ENCODE measurements at regions not wholly inside any gene's neighbourhood (a gene's known extent, or its start where the extent isn't known, plus 50 kb on each side); places are given as distances from the start of the nearest gene placed in this dataset.

DNA sequence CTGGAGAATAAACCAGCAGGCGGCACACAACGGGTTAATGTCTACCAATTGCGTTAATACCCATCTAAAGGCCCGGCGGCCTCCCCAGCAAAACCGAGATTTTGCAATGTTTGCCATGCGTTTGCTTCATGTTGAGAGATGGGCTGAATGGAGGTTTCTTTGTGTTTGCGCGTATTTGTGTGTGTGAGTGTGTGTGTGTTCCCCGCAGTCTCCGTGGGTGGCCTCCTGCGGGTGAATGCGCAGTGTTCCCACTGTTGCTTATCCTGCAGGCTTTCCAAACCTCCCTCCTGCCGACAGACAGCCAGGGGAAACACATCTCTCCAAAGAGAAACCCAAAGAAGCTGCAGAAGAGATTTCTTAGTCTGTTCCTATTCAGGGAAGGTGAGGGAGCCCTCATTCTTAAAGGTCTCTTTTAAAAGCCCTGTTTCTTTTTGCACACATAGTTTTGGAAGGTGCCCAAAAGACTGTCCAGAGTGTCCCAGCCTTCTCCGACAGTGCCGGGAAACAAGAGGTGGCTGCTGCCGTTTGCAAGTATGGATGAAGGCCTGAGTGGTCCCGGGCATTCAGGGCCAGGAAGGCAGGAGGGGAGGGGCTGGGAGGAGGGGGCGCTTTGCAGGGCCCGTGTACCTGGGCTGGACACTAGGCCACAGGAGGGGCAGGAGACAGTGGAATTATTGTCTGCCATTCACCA is 103.8 kb upstream of the ERCC6L2 start:
- DNase-seq, result no peak
- H3K4me3 ChIP-seq, result no peak overlapping the region
- H3K27me3 ChIP-seq, result no peaks in the 10 kb centered on the region
- no peaks in the 10 kb centered on the region for H3K36me3 ChIP-seq
- no peaks in the 10 kb centered on the region for H3K9me3 ChIP-seq

DNA sequence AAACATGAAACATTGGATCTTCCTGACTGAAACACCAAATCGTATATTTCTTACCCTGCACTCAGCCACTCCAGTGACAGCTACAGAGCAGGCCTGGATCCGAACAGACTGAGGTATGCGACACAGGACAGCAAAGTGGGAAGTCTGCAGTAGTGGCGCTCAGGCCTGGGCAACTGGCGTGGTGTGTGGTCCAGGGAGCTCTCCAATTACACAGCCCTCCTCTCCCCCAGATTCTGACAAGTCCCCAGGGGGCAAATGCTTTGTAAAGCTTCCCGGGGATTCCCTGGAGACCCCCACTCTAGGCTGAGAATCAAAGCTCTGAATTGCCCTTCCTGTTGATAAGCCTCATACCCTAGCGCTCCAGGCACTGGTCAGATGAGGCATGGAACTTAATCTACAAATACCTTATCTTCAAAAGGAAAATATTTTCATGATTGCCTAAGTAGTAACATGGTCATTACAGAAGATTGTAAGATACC is 104.8 kb upstream of the ERCC6L2 start:
- DNase-seq, result no peak
- no peaks in the 10 kb centered on the region for H3K27me3 ChIP-seq
- H3K36me3 ChIP-seq, result no peaks in the 10 kb centered on the region
- H3K9me3 ChIP-seq, result no peaks in the 10 kb centered on the region
- no peak overlapping the region for H3K4me3 ChIP-seq

DNA sequence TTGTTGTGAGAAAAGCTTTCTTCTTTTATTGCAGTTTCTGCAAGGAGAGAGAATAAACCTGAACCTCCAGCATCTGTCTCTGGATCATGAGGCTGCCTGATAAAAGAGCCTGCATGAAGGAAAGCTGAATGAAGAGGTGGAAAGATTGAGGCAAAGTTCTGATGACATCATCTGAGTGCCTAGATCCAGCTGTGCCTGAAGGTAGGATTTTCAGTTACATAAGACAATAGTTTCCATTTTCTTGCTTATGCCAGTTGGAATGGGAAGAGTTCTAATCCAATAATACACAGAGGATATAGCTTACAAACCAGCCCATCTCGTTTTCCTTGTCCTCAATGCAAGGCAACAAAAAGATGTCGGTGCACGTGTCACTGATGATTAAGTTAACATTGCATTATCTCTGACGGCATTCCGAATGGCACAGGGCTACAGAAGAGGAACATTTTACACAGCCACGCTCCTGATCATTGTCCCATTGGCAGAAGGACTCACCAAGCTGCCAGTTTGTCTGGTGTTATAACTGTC is 105.5 kb upstream of the ERCC6L2 start:
- Histone ChIP-seq H3K9me3 (no peaks in the 10 kb centered on the region), H3K4me3 (no peak overlapping the region), H3K27me3 (no peaks in the 10 kb centered on the region), H3K36me3 (no peaks in the 10 kb centered on the region)
- DNase-seq, result no peak

DNA sequence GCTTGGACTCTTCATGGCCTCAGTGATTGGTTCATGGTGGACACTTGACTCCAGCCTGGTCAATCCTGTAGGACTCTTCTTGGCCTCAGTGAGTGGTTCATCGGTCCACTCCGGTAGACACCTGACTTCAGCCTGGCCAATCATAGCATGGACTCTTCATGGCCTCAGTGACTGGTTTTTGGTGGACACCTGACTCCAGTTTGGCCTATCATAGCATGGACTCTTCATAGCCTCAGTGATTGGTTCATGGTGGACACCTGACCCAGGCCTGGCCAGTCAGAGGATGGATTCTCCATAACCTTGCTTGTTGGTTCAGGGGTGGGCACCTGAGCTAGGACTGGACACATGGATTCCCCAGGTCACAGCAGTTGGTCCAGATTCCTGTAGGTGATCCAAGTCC is 106.0 kb upstream of the ERCC6L2 start:
- Histone ChIP-seq H3K9me3 (no peaks in the 10 kb centered on the region), H3K4me3 (no peak overlapping the region), H3K36me3 (no peaks in the 10 kb centered on the region), H3K27me3 (no peaks in the 10 kb centered on the region)
- no peak for DNase-seq

DNA sequence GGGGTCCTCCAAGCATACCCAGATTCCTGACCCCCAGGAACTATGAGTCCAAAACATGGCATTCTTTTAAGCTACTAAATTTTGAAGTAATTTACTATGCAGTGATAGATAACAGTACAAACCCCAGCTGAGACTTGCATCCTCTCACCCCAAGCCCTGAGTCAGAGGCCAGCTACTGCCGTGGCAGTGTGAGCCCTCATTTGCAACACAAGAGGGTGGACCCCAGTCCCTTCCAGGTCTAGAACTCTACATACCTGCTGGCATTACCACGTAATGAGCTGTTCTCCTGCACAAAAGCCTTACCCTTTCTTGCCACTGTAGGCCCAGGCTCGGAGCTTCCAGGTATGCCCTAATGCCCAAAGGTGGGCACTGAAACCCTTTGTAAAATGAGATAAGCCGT is 108.6 kb upstream of the ERCC6L2 start:
- DNase-seq, result no peak
- H3K4me3 ChIP-seq, result no peak overlapping the region
- no peaks in the 10 kb centered on the region for H3K27me3 ChIP-seq
- no peaks in the 10 kb centered on the region for H3K9me3 ChIP-seq
- no peaks in the 10 kb centered on the region for H3K36me3 ChIP-seq

DNA sequence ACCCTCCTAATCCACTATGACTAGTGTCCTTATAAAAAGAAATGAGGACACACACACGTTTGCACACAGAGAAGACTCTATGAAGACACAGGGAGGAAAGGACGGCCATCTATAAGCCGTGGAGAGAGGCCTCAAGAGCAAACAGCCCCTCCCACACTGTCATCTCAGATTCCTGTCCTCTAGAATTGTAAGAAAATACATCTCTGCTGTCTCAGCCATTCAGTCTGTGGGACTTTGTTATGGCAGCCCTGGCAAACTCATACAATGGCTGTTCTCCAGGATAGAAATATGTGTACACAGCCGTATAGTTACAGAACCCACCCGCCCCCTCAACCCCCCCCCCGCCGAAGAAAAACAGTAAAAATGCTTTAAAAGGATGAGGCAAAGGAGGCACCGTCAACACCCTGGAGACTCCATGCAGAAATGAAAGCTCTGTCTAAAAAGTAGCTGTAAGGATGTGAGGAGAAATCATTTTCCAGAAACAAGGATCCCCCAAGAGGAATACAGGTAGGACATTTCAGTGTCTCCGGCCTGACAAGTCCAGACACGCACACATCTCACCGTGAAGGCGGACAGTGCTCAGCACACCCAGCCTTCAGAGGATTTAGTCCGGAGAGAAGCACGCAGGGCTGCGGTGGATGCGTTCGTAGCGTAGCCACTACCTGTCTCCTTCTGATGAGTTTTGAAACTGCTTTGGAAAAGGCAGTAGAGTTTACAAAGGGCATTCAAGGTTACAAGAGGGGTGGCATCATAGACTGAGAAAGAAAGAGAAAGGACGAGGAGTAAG is 110.8 kb upstream of the ERCC6L2 start:
- Histone ChIP-seq H3K27me3 (no peaks in the 10 kb centered on the region), H3K9me3 (no peaks in the 10 kb centered on the region), H3K4me3 (no peak overlapping the region), H3K36me3 (no peaks in the 10 kb centered on the region)
- DNase-seq, result no peak

DNA sequence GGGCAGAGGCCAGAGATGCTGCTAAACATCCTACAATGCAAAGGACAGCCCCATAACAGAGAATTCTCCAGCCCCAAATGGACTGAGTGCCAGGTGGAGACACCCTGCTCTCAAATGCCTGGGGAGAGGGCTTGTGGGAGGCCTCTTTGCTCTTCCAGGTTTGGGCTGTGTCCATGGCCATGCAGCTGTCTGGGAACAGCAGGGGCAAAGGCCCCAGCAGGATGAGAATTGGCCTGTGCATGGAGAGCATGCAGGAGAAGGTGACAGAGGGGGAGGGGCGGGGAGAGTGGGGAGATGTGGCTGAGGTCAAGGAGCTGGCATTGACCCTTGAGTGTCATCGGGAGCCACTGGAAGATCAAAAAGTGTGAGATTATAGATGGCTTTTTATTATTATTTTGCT is 111.5 kb upstream of the ERCC6L2 start:
- Histone ChIP-seq H3K27me3 (no peaks in the 10 kb centered on the region), H3K9me3 (no peaks in the 10 kb centered on the region), H3K4me3 (no peak overlapping the region), H3K36me3 (no peaks in the 10 kb centered on the region)
- DNase-seq, result no peak

DNA sequence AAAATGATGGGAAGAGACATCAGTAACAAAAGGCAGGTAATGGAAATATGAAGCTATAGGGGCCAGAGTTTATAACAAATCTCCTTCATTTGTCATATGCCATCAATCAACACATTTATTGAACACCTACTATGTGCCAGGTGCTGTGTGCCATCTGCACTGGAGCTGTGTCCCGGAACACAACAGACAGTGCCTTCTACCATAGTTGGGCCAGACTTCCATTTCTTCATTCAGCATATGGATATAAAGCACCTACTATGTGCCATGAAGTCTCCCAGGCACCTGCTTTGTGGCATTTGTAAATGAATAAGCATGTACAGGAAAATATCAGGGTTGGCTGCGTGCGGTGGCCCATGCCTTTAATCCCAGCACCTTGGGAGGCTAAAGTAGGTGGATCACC is 112.5 kb upstream of the ERCC6L2 start:
- no peaks in the 10 kb centered on the region for H3K27me3 ChIP-seq
- no peak for DNase-seq
- no peaks in the 10 kb centered on the region for H3K9me3 ChIP-seq
- no peak overlapping the region for H3K4me3 ChIP-seq
- H3K36me3 ChIP-seq, result no peaks in the 10 kb centered on the region

DNA sequence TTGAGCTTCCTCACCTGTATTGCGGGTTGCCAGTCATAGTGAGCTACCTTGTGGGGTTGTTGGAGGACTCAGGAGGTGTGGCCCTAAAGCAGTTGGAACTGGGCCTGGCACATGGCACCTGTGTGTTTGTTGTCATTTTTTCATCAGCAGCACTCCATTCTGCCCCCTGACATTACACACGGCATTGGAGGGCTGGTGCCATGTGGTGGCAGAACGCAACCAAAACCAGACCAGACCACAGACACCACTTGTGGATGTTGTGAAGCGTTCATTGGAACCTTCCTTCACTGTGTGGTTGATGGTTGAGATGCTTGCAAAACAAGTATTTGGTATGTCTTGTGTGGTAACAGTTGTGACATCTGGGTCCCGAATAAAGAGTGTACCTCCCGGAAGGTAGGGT is 113.2 kb upstream of the ERCC6L2 start:
- Histone ChIP-seq H3K4me3 (no peak overlapping the region), H3K36me3 (no peaks in the 10 kb centered on the region), H3K9me3 (no peaks in the 10 kb centered on the region), H3K27me3 (no peaks in the 10 kb centered on the region)
- no peak for DNase-seq

DNA sequence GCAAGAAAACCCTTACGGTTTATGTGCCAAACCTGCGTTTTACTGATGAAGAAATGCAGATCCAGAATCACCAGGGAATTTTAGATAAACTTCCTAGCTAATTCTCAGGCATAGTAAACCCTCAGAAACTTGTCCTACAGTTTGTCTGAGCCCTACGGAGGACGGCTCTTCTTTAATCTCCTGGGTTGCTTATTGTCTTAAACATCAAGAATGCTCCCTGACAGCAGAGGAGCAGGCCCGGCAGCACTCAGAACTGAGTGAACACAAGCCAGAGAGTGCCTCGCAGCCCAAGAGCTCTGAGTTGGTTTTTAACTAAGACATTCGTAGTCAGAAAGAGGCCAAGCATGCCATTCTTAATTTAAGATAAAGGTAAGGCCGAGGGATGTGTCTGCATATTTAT is 114.7 kb upstream of the ERCC6L2 start:
- Histone ChIP-seq H3K9me3 (no peaks in the 10 kb centered on the region), H3K27me3 (no peaks in the 10 kb centered on the region), H3K36me3 (no peaks in the 10 kb centered on the region), H3K4me3 (no peak overlapping the region)
- DNase-seq, result no peak

DNA sequence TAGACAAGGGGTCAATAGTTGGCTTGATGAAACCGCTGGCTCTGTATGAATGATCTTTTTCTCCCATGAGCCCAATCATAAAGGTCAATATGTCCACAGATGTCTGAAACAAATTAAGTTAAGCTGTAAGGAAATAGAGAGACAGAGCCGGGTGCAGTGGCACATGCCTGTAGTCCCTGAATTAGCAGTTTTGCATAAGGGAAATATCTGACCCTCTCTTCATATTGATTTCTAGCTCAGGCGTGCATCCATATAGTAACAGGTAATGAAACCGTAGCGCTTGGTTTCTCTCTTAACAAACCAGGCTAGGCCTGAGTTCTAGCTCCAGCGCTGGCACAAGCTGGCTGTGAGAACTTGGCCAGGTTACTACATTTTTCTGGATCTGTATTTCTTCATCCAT is 118.1 kb upstream of the ERCC6L2 start:
- Histone ChIP-seq H3K27me3 (no peaks in the 10 kb centered on the region), H3K9me3 (no peaks in the 10 kb centered on the region), H3K36me3 (no peaks in the 10 kb centered on the region), H3K4me3 (no peak overlapping the region)
- no peak for DNase-seq

DNA sequence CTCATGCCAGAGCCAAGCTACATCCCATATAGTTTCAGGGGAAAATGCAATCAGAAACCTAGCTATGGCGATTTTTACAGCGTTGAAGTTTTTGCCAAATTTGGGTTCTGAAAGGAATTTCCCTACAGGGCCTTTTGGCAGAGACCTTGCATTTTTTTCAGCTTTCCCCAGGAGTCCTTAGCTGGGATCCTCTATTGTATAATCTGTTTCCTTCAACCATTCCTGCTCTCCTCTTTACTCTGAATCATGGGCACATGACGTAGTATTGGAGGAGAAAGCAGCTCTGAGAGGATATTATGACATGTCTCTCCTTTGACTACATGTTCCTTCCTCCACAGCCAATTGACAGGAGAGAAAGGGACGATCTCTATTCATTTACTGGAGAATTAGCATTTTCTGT is 118.5 kb upstream of the ERCC6L2 start:
- peak; percentile 61 for DNase-seq

DNA sequence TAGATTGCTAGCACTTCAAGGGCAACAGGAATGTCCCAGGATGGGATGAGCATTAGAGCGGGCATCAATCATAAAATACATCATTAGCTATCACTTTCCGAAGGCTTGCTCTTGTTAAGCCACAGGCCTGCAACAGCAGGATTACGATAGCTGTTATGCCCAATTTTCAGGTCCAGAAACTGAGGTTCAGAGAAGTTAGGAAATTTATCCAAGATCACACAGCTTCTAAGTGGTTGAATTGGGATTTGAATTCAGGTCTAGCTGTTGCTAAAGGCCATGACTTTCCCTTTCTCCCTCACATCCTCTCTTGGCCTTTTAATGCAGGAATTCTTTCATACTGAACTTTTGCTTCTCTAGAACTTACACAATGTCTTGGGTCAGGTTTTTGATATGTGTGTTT is 119.4 kb upstream of the ERCC6L2 start:
- no peaks in the 10 kb centered on the region for H3K27me3 ChIP-seq
- no peaks in the 10 kb centered on the region for H3K9me3 ChIP-seq
- H3K36me3 ChIP-seq, result no peaks in the 10 kb centered on the region
- DNase-seq, result no peak
- H3K4me3 ChIP-seq, result no peak overlapping the region

More for the DNA sequence above, 118.5 kb upstream of the ERCC6L2 start:
- H3K36me3 ChIP-seq, result no peaks in the 10 kb centered on the region
- H3K4me3 ChIP-seq, result no peak overlapping the region
- no peaks in the 10 kb centered on the region for H3K27me3 ChIP-seq
- no peaks in the 10 kb centered on the region for H3K9me3 ChIP-seq

DNA sequence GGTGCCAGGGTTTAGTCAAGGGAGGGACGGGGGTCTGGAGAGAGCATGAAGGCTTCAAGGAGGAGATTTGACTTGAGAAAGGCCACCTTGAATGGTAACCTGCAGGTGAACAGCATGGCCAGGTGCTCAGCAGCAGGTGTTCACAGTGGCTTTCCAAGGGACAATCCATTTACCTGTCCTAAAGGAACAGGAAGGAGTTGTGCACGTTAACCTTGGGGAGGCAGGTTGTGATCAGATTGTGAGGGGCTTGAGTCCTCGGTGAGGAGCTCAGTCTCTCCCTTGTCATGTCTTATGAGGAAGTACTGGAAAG is 120.1 kb upstream of the ERCC6L2 start:
- H3K9me3 ChIP-seq, result no peaks in the 10 kb centered on the region
- DNase-seq, result no peak
- H3K27me3 ChIP-seq, result no peaks in the 10 kb centered on the region
- no peaks in the 10 kb centered on the region for H3K36me3 ChIP-seq
- H3K4me3 ChIP-seq, result no peak overlapping the region

DNA sequence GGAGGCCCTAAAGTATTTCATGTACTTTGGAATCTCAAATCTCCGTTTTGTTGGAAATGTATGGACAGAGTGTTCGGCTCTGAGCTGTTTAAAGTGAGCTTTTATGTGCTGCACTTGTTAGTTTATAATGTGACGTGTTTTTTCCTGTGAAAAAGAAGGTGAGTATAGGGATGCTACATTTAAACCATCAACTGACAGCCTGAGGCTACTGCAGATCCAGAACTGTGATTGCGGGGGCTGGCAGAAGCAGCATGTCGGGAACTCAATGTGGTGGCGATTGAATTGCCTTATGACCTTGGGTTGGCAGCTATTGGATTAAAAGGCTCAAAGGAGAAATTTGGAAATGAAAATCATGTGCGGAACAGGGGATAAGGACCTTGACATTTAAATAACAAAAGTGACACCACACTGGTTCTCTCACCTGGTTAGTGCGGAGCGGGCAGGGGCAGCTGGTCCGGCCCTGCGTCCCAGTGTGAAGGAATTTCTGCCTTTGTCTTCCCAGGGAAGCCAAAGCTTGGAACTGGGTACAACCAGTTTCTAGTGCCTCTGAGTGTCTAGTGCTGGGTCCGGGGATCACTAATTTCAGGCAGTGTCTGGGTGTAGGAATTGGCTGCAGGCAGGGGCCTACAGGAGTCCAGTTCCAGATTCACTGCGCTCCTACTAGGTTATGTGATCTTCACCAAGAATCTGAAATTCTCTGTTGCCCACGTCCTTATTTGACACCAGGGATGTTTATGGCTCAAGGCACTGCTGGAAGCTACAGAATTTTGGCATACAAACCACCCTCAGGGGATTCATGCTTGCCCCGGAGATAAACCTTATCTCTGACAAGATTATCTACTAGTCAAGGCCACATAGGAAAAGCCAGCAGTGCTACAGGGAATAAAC is 120.7 kb upstream of the ERCC6L2 start:
- Histone ChIP-seq H3K9me3 (no peaks in the 10 kb centered on the region), H3K36me3 (no peaks in the 10 kb centered on the region), H3K4me3 (no peak overlapping the region), H3K27me3 (no peaks in the 10 kb centered on the region)
- no peak for DNase-seq

DNA sequence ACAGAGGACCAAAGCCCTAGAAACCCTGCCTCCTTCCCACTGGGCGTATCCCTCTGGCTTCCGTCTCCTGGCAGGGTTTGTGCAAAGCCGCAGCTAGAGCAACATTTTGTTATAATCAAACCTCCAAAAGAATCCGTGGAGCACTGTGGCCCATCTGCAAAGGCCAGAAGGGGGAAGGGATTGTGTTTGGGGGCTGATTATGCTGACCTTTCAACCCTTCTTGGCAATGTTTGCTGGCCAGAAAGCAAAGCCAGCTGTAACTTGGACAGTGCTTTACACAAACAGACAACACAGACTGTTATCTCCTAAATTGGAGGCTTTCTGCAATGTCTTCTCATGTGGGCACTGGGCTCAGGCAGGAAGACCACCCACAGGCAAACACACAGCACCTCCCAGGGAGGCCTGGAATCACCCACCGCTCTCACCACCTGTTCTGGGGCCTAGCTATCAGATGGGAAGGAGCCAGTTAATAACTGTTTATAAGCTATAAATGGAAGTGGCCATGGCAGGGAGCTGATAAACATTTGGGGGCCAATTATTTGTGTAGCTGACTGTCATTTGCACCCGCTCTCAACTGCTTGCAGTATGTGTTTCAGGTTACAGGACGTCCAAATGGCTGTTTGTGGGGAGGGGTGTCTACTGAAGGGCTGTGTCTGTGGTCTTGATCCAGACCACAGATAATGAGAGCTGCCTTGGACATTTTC is 121.6 kb upstream of the ERCC6L2 start:
- DNase-seq, result no peak
- Histone ChIP-seq H3K9me3 (no peaks in the 10 kb centered on the region), H3K4me3 (no peak overlapping the region), H3K27me3 (no peaks in the 10 kb centered on the region), H3K36me3 (no peaks in the 10 kb centered on the region)

Data from MG63 (cell line).